Sigmoid colon (tissue), 4 donors: ENCODE measurements at regions not wholly inside any gene's neighbourhood (a gene's known extent, or its start where the extent isn't known, plus 50 kb on each side); places are given as distances from the start of the nearest gene placed in this dataset.

ENCODE experiments used
- CTCF ChIP-seq, 4 experiments: fragments of 450-650 bp in 3 of 4; fragments of 200-600 bp in 1 of 4; IDR thresholded peaks; one replicate each; pipeline ENCODE4 v1.5.1; 2016 to 2019; ENCODE audit warnings: antibody characterized with exemption in 4 of 4, mild to moderate bottlenecking in 3 of 4, moderate library complexity in 2 of 4
- POLR2A ChIP-seq, 2 donors: fragments of 450-650 bp; IDR thresholded peaks; one replicate each; pipeline ENCODE4 v1.6.1; 2016; ENCODE audit warnings: antibody characterized with exemption in 2 of 2, mild to moderate bottlenecking in 2 of 2, moderate library complexity in 2 of 2
- POLR2AphosphoS5 ChIP-seq, 4 donors: sonication (generic); formaldehyde crosslinking; IDR thresholded peaks; one replicate each; pipeline ENCODE4 v1.6.1; 2017; ENCODE audit warnings: antibody characterized with exemption in 4 of 4

GRCh38 chr11:130726234-130727037 lies 189.8 kb downstream of the SNX19 start:
- TF ChIP-seq CTCF (IDR thresholded peaks at IDR 0.05) (no peak), POLR2A (IDR thresholded peaks at IDR 0.05) (no peak), POLR2AphosphoS5 (IDR thresholded peaks at IDR 0.05) (peak in 1 of 4 donors; percentile 59)
